K562 (cell line): ENCODE measurements at regions not wholly inside any gene's neighbourhood (a gene's known extent, or its start where the extent isn't known, plus 50 kb on each side); places are given as distances from the start of the nearest gene placed in this dataset.
"Not testable (repeated sequence)": the region's sequence is repeated elsewhere in the genome, so short reads cannot be mapped to it uniquely, and the experiment has no call there.

Experiments
- ATAC-seq: fragments of 200-7000 bp; cut with Tn5 transposase; 3 replicates; pipeline ENCODE4 v1.9.1; 2020; ENCODE audit warnings: moderate library complexity
- BruUV-seq: library from RNA; stranded (reverse); fragments of 400-500 nt; replicated peaks from 2 replicates; lab custom pipeline; 2021; lab: Mats Ljungman, UMichigan
- CTCF ChIA-PET: fragments of 300-600 bp; formaldehyde crosslinking; extraction: SDS; loops from one replicate; lab custom pipeline; 2021; ENCODE audit warnings: low intra/inter-chr PET ratio; lab: Yijun Ruan, JAX
- POLR2A ChIA-PET: fragments of 300-600, 350-650 bp; sonication (Branson Sonifier 250); formaldehyde crosslinking; extraction: SDS; loops from one replicate; lab custom pipeline; 2021; ENCODE audit warnings: antibody characterized with exemption, inconsistent platforms; lab: Yijun Ruan, JAX
- DNase-seq, 4 experiments: peaks; one replicate each; pipeline versions ENCODE4 v3.0.0 to v3.0.0-alpha.2; 2011 to 2018; ENCODE audit warnings: low spot score in 3 of 4, mixed read lengths in 3 of 4; ENCODE audit errors: extremely low read depth in 1 of 4
- FAIRE-seq: peaks from 2 replicates; lab custom pipeline; 2011; peaks lifted over from hg19 to GRCh38; lab: Jason Lieb, UNC
- H2AFZ ChIP-seq: 2 replicates; pipeline ENCODE4 v1.6.0; 2011; ENCODE audit warnings: low read depth, low read length, control low read depth, inconsistent platforms
- H3K27ac ChIP-seq: fragments of 200-600 bp; 3 replicates; pipeline ENCODE4 v1.8.0; 2011; ENCODE audit warnings: low read depth, mild to moderate bottlenecking, control low read depth, inconsistent platforms, low read length, moderate library complexity, mixed read lengths; ENCODE audit errors: extremely low read depth
- H3K27me3 ChIP-seq, 2 experiments: fragments of 300-600 bp in 1 of 2; 2 replicates in 1 of 2; 3 replicates in 1 of 2; pipeline versions ENCODE4 v1.6.0 to v1.8.0; 2011; ENCODE audit warnings: inconsistent platforms in 2 of 2, low read length in 2 of 2, mild to moderate bottlenecking in 1 of 2, mixed read lengths in 1 of 2, moderate library complexity in 1 of 2; ENCODE audit not compliant: control insufficient read depth in 2 of 2, insufficient read depth in 2 of 2
- H3K36me3 ChIP-seq: fragments of 300-600 bp; 3 replicates; pipeline ENCODE4 v1.8.0; 2011; ENCODE audit warnings: mild to moderate bottlenecking, low read length, inconsistent platforms; ENCODE audit not compliant: control insufficient read depth, insufficient read depth
- H3K4me1 ChIP-seq, 2 experiments: fragments of 200-600 bp in 1 of 2; replicated peaks in 1 of 2; 2 replicates in 1 of 2; 3 replicates in 1 of 2; pipeline versions ENCODE4 v1.5.1 to v1.8.0; 2011; ENCODE audit warnings: inconsistent platforms in 2 of 2, low read length in 2 of 2, mild to moderate bottlenecking in 1 of 2, mixed read lengths in 1 of 2, moderate library complexity in 1 of 2; ENCODE audit not compliant: control insufficient read depth in 2 of 2, insufficient read depth in 2 of 2
- H3K4me2 ChIP-seq: 2 replicates; pipeline ENCODE4 v1.6.1; 2011; ENCODE audit warnings: low read length, control low read depth, inconsistent platforms, mixed read lengths; ENCODE audit not compliant: insufficient read depth
- H3K4me3 ChIP-seq: fragments of 200-600 bp; sonication (generic), shearing (Covaris generic); 2 replicates; pipeline ENCODE4 v1.5.1; 2016; ENCODE audit warnings: control low read depth, inconsistent platforms
- H3K79me2 ChIP-seq: fragments of 200-600 bp; 3 replicates; pipeline ENCODE4 v1.8.0; 2011; ENCODE audit warnings: low read length, inconsistent platforms; ENCODE audit not compliant: control insufficient read depth, insufficient read depth
- H3K9ac ChIP-seq, 2 experiments: 2 replicates each; pipeline versions ENCODE4 v1.6.0 to v1.6.1; 2011; ENCODE audit warnings: low read depth in 2 of 2, low read length in 2 of 2, control low read depth in 1 of 2, inconsistent platforms in 1 of 2, mild to moderate bottlenecking in 1 of 2, mixed read lengths in 1 of 2; ENCODE audit not compliant: insufficient read depth in 1 of 2
- H3K9me1 ChIP-seq: one replicate; pipeline ENCODE4 v1.6.0; 2011; ENCODE audit warnings: inconsistent platforms, mild to moderate bottlenecking, low read length, moderate library complexity; ENCODE audit not compliant: control insufficient read depth, insufficient read depth
- H3K9me3 ChIP-seq: replicated peaks from 2 replicates; pipeline ENCODE4 v1.5.1; 2011; ENCODE audit warnings: low read depth, low read length, inconsistent platforms; ENCODE audit not compliant: control insufficient read depth, insufficient read depth
- H4K20me1 ChIP-seq: replicated peaks from 2 replicates; pipeline ENCODE4 v1.6.1; 2011; ENCODE audit warnings: low read length, inconsistent platforms, mixed read lengths; ENCODE audit not compliant: control insufficient read depth, insufficient read depth
- C11orf30 ChIP-seq: fragments of 450-650 bp; IDR thresholded peaks from 2 replicates; pipeline ENCODE4 v1.6.1; 2016; ENCODE audit warnings: low read depth, mild to moderate bottlenecking
- CHAMP1 ChIP-seq: fragments of 450-650 bp; IDR thresholded peaks from 2 replicates; pipeline ENCODE4 v1.6.1; 2016; ENCODE audit warnings: mild to moderate bottlenecking
- ZNF316 ChIP-seq: fragments of 450-650 bp; IDR thresholded peaks from 2 replicates; pipeline ENCODE4 v1.6.1; 2016
- WGBS: fragments of 100-300 bp; shearing (Covaris generic); methylation state at CpG from one replicate; pipeline ENCODE4 v1.1.6; 2016; ENCODE audit warnings: low coverage, mixed read lengths; ENCODE audit not compliant: insufficient coverage; ENCODE audit errors: missing lambda C conversion rate; 5-methylcytosine and 5-hydroxymethylcytosine counted together
- in situ Hi-C: fragments of 300-500 bp; cut with MboI; formaldehyde crosslinking; loops from 4 replicates; pipeline ENCODE4 v1.15.0; 2018; ENCODE audit warnings: inconsistent platforms, mixed read lengths
- intact Hi-C: fragments of 100-400 bp; cut with micrococcal nuclease; formaldehyde crosslinking; loops from 2 replicates; pipeline ENCODE4 v1.14.2; 2022

- H3K4me1 ChIP-seq, CTCF ChIA-PET, H3K4me3 ChIP-seq, ATAC-seq, FAIRE-seq, H4K20me1 ChIP-seq, H3K4me2 ChIP-seq, H3K27ac ChIP-seq, H3K27me3 ChIP-seq, H3K79me2 ChIP-seq, H3K9ac ChIP-seq, H3K9me3 ChIP-seq, DNase-seq, BruUV-seq, H3K9me1 ChIP-seq, H3K36me3 ChIP-seq: not testable (repeated sequence)
- in situ Hi-C loops (loop anchor here (10.0 kb wide), 1 partner anchor 272 kb away; no protein-coding TSS in a partner anchor), intact Hi-C loops (loop anchor here (5.0 to 10.0 kb wide), 3 partner anchors 62 to 90 kb away; no protein-coding TSS in a partner anchor)
- POLR2A ChIA-PET: interaction anchor here (1.2 kb wide), 1 partner anchor 23 kb away, joined by 3 read pairs; no protein-coding TSS in a partner anchor
- TF ChIP-seq C11orf30: peak; percentile 23; the same call in 1 of the 2 replicates
- TF ChIP-seq ZNF316: peak; percentile 64
- 0 out of 2 replicates have a peak, but pooled peaks have one; percentile 23 for TF ChIP-seq CHAMP1
- 86% methylated on average over 25 of the region's 25 CpGs for WGBS
- H2AFZ ChIP-seq: peak overlapping the region; percentile 42; the same call in 1 of the 2 replicates
Measured at GRCh38 chr12:47306773-47307679, 227.3 kb upstream of the AMIGO2 start.
